HCT116 (cell line): ENCODE measurements at regions not wholly inside any gene's neighbourhood (a gene's known extent, or its start where the extent isn't known, plus 50 kb on each side); places are given as distances from the start of the nearest gene placed in this dataset.

ENCODE experiments used
- ATAC-seq: fragments of 200-7000 bp; cut with Tn5 transposase; 2 replicates; pipeline ENCODE4 v1.9.1; 2020; ENCODE audit warnings: mild to moderate bottlenecking, moderate library complexity
- BruUV-seq: library from RNA; stranded (reverse); fragments of 400-500 nt; replicated peaks from 2 replicates; lab custom pipeline; 2021; lab: Mats Ljungman, UMichigan
- CTCF ChIA-PET: fragments of 300-600 bp; sonication (Branson Sonifier 250); formaldehyde crosslinking; loops from one replicate; lab custom pipeline; 2021; ENCODE audit warnings: antibody characterized with exemption; lab: Charles Lee
- POLR2A ChIA-PET: fragments of 300-600, 350-600 bp; sonication (Branson Sonifier 250); formaldehyde crosslinking; loops from one replicate; lab custom pipeline; 2021; ENCODE audit warnings: antibody characterized with exemption; lab: Charles Lee
- RAD21 ChIA-PET, 2 experiments: fragments of 300-600 bp; sonication (Branson Sonifier 250); formaldehyde crosslinking; loops; one replicate each; lab custom pipeline; 2023; ENCODE audit warnings: low total read pairs in 2 of 2; ENCODE audit not compliant: uncharacterized antibody in 2 of 2, unreplicated experiment in 2 of 2, low non-redundant PET in 1 of 2; lab: Charles Lee
- DNase-seq: peaks from one replicate; pipeline ENCODE4 v3.0.0-alpha.2; 2010; ENCODE audit warnings: low read depth, low spot score
- H2AFZ ChIP-seq: fragments of 200-600 bp; shearing (Covaris generic), sonication (generic); 2 replicates; pipeline ENCODE4 v1.6.1; 2017; ENCODE audit warnings: low read depth, mixed run types, mixed read lengths, antibody characterized with exemption, low read length; ENCODE audit not compliant: poor library complexity, severe bottlenecking
- H3K27ac ChIP-seq: 2 replicates; pipeline ENCODE4 v1.5.1; 2012; ENCODE audit warnings: low read depth, low read length
- H3K27me3 ChIP-seq: fragments of 200-600 bp; sonication (generic); 2 replicates; pipeline ENCODE4 v1.6.1; 2016; ENCODE audit warnings: mixed run types, low read length, mixed read lengths; ENCODE audit not compliant: insufficient read depth
- H3K36me3 ChIP-seq, 2 experiments: fragments of 200-500 bp in 1 of 2; fragments of 200-600 bp in 1 of 2; sonication (Bioruptor generic) in 1 of 2; sonication (generic) in 1 of 2; 2 replicates each; pipeline versions ENCODE4 v1.5.1 to v1.6.1; 2014 to 2016; ENCODE audit warnings: low read length in 2 of 2, inconsistent platforms in 1 of 2, mixed read lengths in 1 of 2, mixed run types in 1 of 2; ENCODE audit not compliant: insufficient read depth in 2 of 2, control insufficient read depth in 1 of 2
- H3K4me1 ChIP-seq, 2 experiments: fragments of 200-600 bp in 1 of 2; sonication (generic) in 1 of 2; 2 replicates each; pipeline versions ENCODE4 v1.5.1 to v1.6.1; 2012 to 2017; ENCODE audit warnings: low read length in 2 of 2, inconsistent platforms in 1 of 2, mild to moderate bottlenecking in 1 of 2, mixed read lengths in 1 of 2, mixed run types in 1 of 2, moderate library complexity in 1 of 2; ENCODE audit not compliant: insufficient read depth in 2 of 2, control insufficient read depth in 1 of 2
- H3K4me2 ChIP-seq: fragments of 200-600 bp; sonication (generic); 2 replicates; pipeline ENCODE4 v1.6.1; 2017; ENCODE audit warnings: mixed run types, low read length, mixed read lengths
- H3K4me3 ChIP-seq, 2 experiments: fragments of 200-600 bp in 1 of 2; sonication (generic) in 1 of 2; replicated peaks in 1 of 2; 2 replicates each; pipeline ENCODE4 v1.5.1; 2011 to 2016; ENCODE audit warnings: low read length in 2 of 2, control low read depth in 1 of 2, low read depth in 1 of 2, mild to moderate bottlenecking in 1 of 2, mixed read lengths in 1 of 2, mixed run types in 1 of 2
- H3K79me2 ChIP-seq: fragments of 200-600 bp; sonication (generic); 2 replicates; pipeline ENCODE4 v1.6.1; 2017; ENCODE audit warnings: mild to moderate bottlenecking, mixed run types, low read length, moderate library complexity, mixed read lengths; ENCODE audit not compliant: insufficient read depth
- H3K9ac ChIP-seq: fragments of 200-600 bp; sonication (generic); 2 replicates; pipeline ENCODE4 v1.6.1; 2016; ENCODE audit warnings: low read length, mixed read lengths
- H3K9me2 ChIP-seq: fragments of 200-600 bp; sonication (generic), shearing (Covaris generic); 2 replicates; pipeline ENCODE4 v1.6.1; 2017; ENCODE audit warnings: mixed run types, mild to moderate bottlenecking, moderate library complexity; ENCODE audit not compliant: insufficient read depth
- H3K9me3 ChIP-seq, 2 experiments: fragments of 200-500 bp in 1 of 2; fragments of 200-600 bp in 1 of 2; sonication (Bioruptor generic) in 1 of 2; sonication (generic) in 1 of 2; 2 replicates each; pipeline ENCODE4 v1.6.1; 2014 to 2017; ENCODE audit warnings: low read length in 2 of 2, mixed read lengths in 2 of 2, inconsistent platforms in 1 of 2, low read depth in 1 of 2, mild to moderate bottlenecking in 1 of 2, mixed run types in 1 of 2, moderate library complexity in 1 of 2; ENCODE audit not compliant: control insufficient read depth in 1 of 2, insufficient read depth in 1 of 2
- H4K20me1 ChIP-seq: fragments of 200-600 bp; sonication (generic), shearing (Covaris generic); 2 replicates; pipeline ENCODE4 v1.6.1; 2017; ENCODE audit warnings: mixed run types, mild to moderate bottlenecking, moderate library complexity; ENCODE audit not compliant: insufficient read depth
- CBX3 ChIP-seq: IDR thresholded peaks from 2 replicates; pipeline ENCODE4 v1.6.1; 2012; ENCODE audit warnings: low read depth
- EGR1 ChIP-seq: IDR thresholded peaks from 2 replicates; pipeline ENCODE4 v1.6.1; 2012; ENCODE audit warnings: low read depth
- ELF1 ChIP-seq: IDR thresholded peaks from 2 replicates; pipeline ENCODE4 v1.6.1; 2012; ENCODE audit warnings: low read depth, borderline replicate concordance
- EZH2 ChIP-seq: fragments of 200-600 bp; sonication (generic); IDR thresholded peaks from 2 replicates; pipeline ENCODE4 v1.6.1; 2017; ENCODE audit warnings: antibody characterized with exemption, mixed run types
- EZH2phosphoT487 ChIP-seq: fragments of 200-600 bp; IDR thresholded peaks from 2 replicates; pipeline ENCODE4 v1.6.1; 2018; ENCODE audit warnings: antibody characterized with exemption, borderline replicate concordance
- FOSL1 ChIP-seq: IDR thresholded peaks from 2 replicates; pipeline ENCODE4 v1.6.1; 2012; ENCODE audit warnings: low read depth
- JUND ChIP-seq: IDR thresholded peaks from 2 replicates; pipeline ENCODE4 v1.6.1; 2012
- MAX ChIP-seq: IDR thresholded peaks from 2 replicates; pipeline ENCODE4 v1.6.1; 2012
- POLR2AphosphoS5 ChIP-seq: IDR thresholded peaks from 2 replicates; pipeline ENCODE4 v1.6.1; 2011; ENCODE audit warnings: mild to moderate bottlenecking, low read depth, low read length, moderate library complexity
- RAD21 ChIP-seq: IDR thresholded peaks from 2 replicates; pipeline ENCODE4 v1.6.1; 2012; ENCODE audit warnings: low read depth, mild to moderate bottlenecking
- REST ChIP-seq: IDR thresholded peaks from 2 replicates; pipeline ENCODE4 v1.6.1; 2012; ENCODE audit warnings: low read depth
- SIN3A ChIP-seq: IDR thresholded peaks from 2 replicates; pipeline ENCODE4 v1.6.1; 2012; ENCODE audit warnings: low read depth
- SP1 ChIP-seq: IDR thresholded peaks from 2 replicates; pipeline ENCODE4 v1.6.1; 2012; ENCODE audit warnings: low read depth
- SRF ChIP-seq: IDR thresholded peaks from 2 replicates; pipeline ENCODE4 v1.6.1; 2012; ENCODE audit warnings: low read depth
- YY1 ChIP-seq: IDR thresholded peaks from 2 replicates; pipeline ENCODE4 v1.6.1; 2011; ENCODE audit warnings: low read length, low read depth, moderate library complexity, mild to moderate bottlenecking; ENCODE audit not compliant: insufficient replicate concordance; ENCODE audit errors: extremely low read depth
- ZNF274 ChIP-seq: fragments of 200-500 bp; sonication (Bioruptor generic); IDR thresholded peaks from 2 replicates; pipeline ENCODE4 v1.6.1; 2014; ENCODE audit warnings: mild to moderate bottlenecking, low read depth, low read length, inconsistent platforms
- intact Hi-C: fragments of 100-400 bp; cut with micrococcal nuclease; formaldehyde crosslinking; loops from 2 replicates; pipeline ENCODE4 v1.10.0; 2022

GRCh38 chr3:155024006-155024638, 56.0 kb upstream of the MME start:
- RAD21 ChIA-PET = no interaction called here
- Histone ChIP-seq H4K20me1 (no peaks in the 10 kb centered on the region), H2AFZ (no peak overlapping the region), H3K9me3 (no peaks in the 10 kb centered on the region), H3K9me2 (no peaks in the 10 kb centered on the region), H3K4me3 (no peak overlapping the region), H3K4me1 (no peaks in the 10 kb centered on the region), H3K4me2 (no peak overlapping the region), H3K9ac (no peak overlapping the region), H3K79me2 (no peaks in the 10 kb centered on the region), H3K27ac (no peak overlapping the region), H3K36me3 (no peaks in the 10 kb centered on the region), H3K27me3 (no peaks in the 10 kb centered on the region)
- CTCF ChIA-PET = no interaction called here
- no TSS peak for BruUV-seq
- ATAC-seq (no peak), DNase-seq (no peak)
- TF ChIP-seq MAX (no peak), ZNF274 (no peak), FOSL1 (no peak), EZH2 (no peak), RAD21 (no peak), SP1 (no peak), SRF (no peak), SIN3A (no peak), EZH2phosphoT487 (no peak), ELF1 (no peak), JUND (no peak), REST (no peak), POLR2AphosphoS5 (no peak), YY1 (no peak), EGR1 (no peak), CBX3 (no peak)
- intact Hi-C loops = no loop called here
- POLR2A ChIA-PET = no interaction called here
